SK-N-MC (cell line): ENCODE measurements at regions not wholly inside any gene's neighbourhood (a gene's known extent, or its start where the extent isn't known, plus 50 kb on each side); places are given as distances from the start of the nearest gene placed in this dataset.

Experiments
- EZH2 ChIP-seq: fragments of 200-600 bp; sonication (generic); IDR thresholded peaks from one replicate; pipeline ENCODE4 v1.6.1; 2017; ENCODE audit warnings: antibody characterized with exemption
- POLR2AphosphoS5 ChIP-seq: IDR thresholded peaks from 2 replicates; pipeline ENCODE4 v1.6.1; 2012; ENCODE audit warnings: mild to moderate bottlenecking, low read depth, low read length, borderline replicate concordance

- TF ChIP-seq EZH2 (no peak), POLR2AphosphoS5 (no peak)
These were observed 64.0 kb upstream of the CCDC90B start for GRCh38 chr11:83350187-83350586.
